Endothelial cell of umbilical vein (primary cell): ENCODE measurements at regions not wholly inside any gene's neighbourhood (a gene's known extent, or its start where the extent isn't known, plus 50 kb on each side); places are given as distances from the start of the nearest gene placed in this dataset.

Experiments
- BruUV-seq: library from RNA; stranded (reverse); fragments of 400-500 nt; replicated peaks from 2 replicates; lab custom pipeline; 2021; lab: Mats Ljungman, UMichigan
- CTCF ChIA-PET: fragments of 300-600, 350-600 bp; sonication (Branson Sonifier 250); formaldehyde crosslinking; loops from one replicate; lab custom pipeline; 2021; ENCODE audit warnings: antibody characterized with exemption, inconsistent platforms; lab: Charles Lee
- POLR2A ChIA-PET: fragments of 300-600, 350-600 bp; sonication (Branson Sonifier 250); formaldehyde crosslinking; loops from one replicate; lab custom pipeline; 2021; ENCODE audit warnings: antibody characterized with exemption, inconsistent platforms; lab: Charles Lee
- DNase-seq: peaks from one replicate; pipeline ENCODE4 v3.0.0-alpha.2; 2011; ENCODE audit warnings: low read depth, low spot score
- FAIRE-seq: peaks from 2 replicates; lab custom pipeline; 2011; peaks lifted over from hg19 to GRCh38; lab: Jason Lieb, UNC
- H2AFZ ChIP-seq: 2 replicates; pipeline ENCODE4 v1.6.0; 2012; ENCODE audit warnings: low read depth, low read length, control low read depth, inconsistent platforms
- H3K27ac ChIP-seq: 2 replicates; pipeline ENCODE4 v1.5.1; 2011; ENCODE audit warnings: low read depth, mild to moderate bottlenecking, control low read depth, low read length, moderate library complexity; ENCODE audit not compliant: insufficient read depth
- H3K27me3 ChIP-seq, 2 experiments: 2 replicates each; pipeline versions ENCODE4 v1.6.0 to v1.6.1; 2011; ENCODE audit warnings: low read length in 2 of 2, mixed read lengths in 1 of 2; ENCODE audit not compliant: control insufficient read depth in 2 of 2, insufficient read depth in 2 of 2
- H3K36me3 ChIP-seq, 2 experiments: 2 replicates in 1 of 2; 3 replicates in 1 of 2; pipeline ENCODE4 v1.5.1; 2011; ENCODE audit warnings: low read length in 2 of 2, mild to moderate bottlenecking in 1 of 2, moderate library complexity in 1 of 2; ENCODE audit not compliant: control insufficient read depth in 2 of 2, insufficient read depth in 2 of 2; ENCODE audit errors: extremely low read depth in 1 of 2
- H3K4me1 ChIP-seq: 3 replicates; pipeline ENCODE4 v1.5.1; 2011; ENCODE audit warnings: mild to moderate bottlenecking, low read length; ENCODE audit not compliant: control insufficient read depth, insufficient read depth; ENCODE audit errors: extremely low read depth
- H3K4me2 ChIP-seq: 2 replicates; pipeline ENCODE4 v1.6.1; 2011; ENCODE audit warnings: low read length, control low read depth, mixed read lengths; ENCODE audit not compliant: insufficient read depth
- H3K4me3 ChIP-seq, 3 experiments: fragments of 200-600 bp in 1 of 3; sonication (generic), shearing (Covaris generic) in 1 of 3; replicated peaks in 1 of 3; 2 replicates each; pipeline ENCODE4 v1.5.1; 2011 to 2016; ENCODE audit warnings: control low read depth in 3 of 3, low read length in 3 of 3, mild to moderate bottlenecking in 2 of 3, inconsistent platforms in 1 of 3, low read depth in 1 of 3, moderate library complexity in 1 of 3; ENCODE audit not compliant: insufficient read depth in 1 of 3
- H3K79me2 ChIP-seq: 2 replicates; pipeline ENCODE4 v1.6.0; 2012; ENCODE audit warnings: low read length, inconsistent platforms; ENCODE audit not compliant: control insufficient read depth, insufficient read depth
- H3K9ac ChIP-seq: replicated peaks from 2 replicates; pipeline ENCODE3; 2011; ENCODE audit warnings: low read length, control low read depth; ENCODE audit not compliant: insufficient read depth; ENCODE audit errors: extremely low read depth
- H3K9me1 ChIP-seq: replicated peaks from 3 replicates; pipeline ENCODE4 v1.6.0; 2011; ENCODE audit warnings: mild to moderate bottlenecking, low read length; ENCODE audit not compliant: control insufficient read depth, insufficient read depth; ENCODE audit errors: extremely low read depth
- H3K9me3 ChIP-seq: replicated peaks from 2 replicates; pipeline ENCODE4 v1.5.1; 2012; ENCODE audit warnings: low read length, inconsistent platforms; ENCODE audit not compliant: control insufficient read depth, insufficient read depth
- H4K20me1 ChIP-seq: replicated peaks from 2 replicates; pipeline ENCODE3; 2011; ENCODE audit warnings: mild to moderate bottlenecking, low read length; ENCODE audit not compliant: control insufficient read depth, insufficient read depth; ENCODE audit errors: extremely low read depth
- EZH2 ChIP-seq: IDR thresholded peaks from 2 replicates; pipeline ENCODE4 v1.6.1; 2012; ENCODE audit warnings: borderline replicate concordance, low read depth, mild to moderate bottlenecking, moderate library complexity, low read length, inconsistent platforms; ENCODE audit not compliant: severe bottlenecking
- FOS ChIP-seq: IDR thresholded peaks from 2 replicates; pipeline ENCODE4 v1.6.1; 2011; ENCODE audit warnings: mild to moderate bottlenecking, low read length, moderate library complexity, borderline replicate concordance; ENCODE audit not compliant: insufficient read depth
- GATA2 ChIP-seq: IDR thresholded peaks from 2 replicates; pipeline ENCODE4 v1.7.0; 2011; ENCODE audit warnings: low read depth, mild to moderate bottlenecking, moderate library complexity, mixed read lengths, low read length; ENCODE audit not compliant: insufficient read length, insufficient read depth
- JUN ChIP-seq: IDR thresholded peaks from 2 replicates; pipeline ENCODE4 v1.6.1; 2011; ENCODE audit warnings: borderline replicate concordance, low read depth; ENCODE audit not compliant: insufficient read length, insufficient read depth
- MYC ChIP-seq: IDR thresholded peaks from one replicate; pipeline ENCODE4 v1.6.1; 2011; ENCODE audit warnings: mild to moderate bottlenecking, low read depth, low read length
- POLR2A ChIP-seq: IDR thresholded peaks from 2 replicates; pipeline ENCODE4 v1.6.1; 2012; ENCODE audit warnings: low read depth, mild to moderate bottlenecking, control low read depth, low read length
- POLR2AphosphoS5 ChIP-seq: IDR thresholded peaks from 2 replicates; pipeline ENCODE4 v1.6.1; 2012; ENCODE audit warnings: low read depth, mild to moderate bottlenecking, control low read depth, low read length, moderate library complexity; ENCODE audit not compliant: insufficient read depth
- dilution Hi-C: fragments of 300-500 bp; cut with MboI; formaldehyde crosslinking; loops from one replicate; pipeline ENCODE4 v1.15.0; 2019; ENCODE audit warnings: low sequenced_read_pairs; ENCODE audit not compliant: extremely low pct_ligation_motif_present
- intact Hi-C: fragments of 100-400 bp; cut with micrococcal nuclease; formaldehyde crosslinking; loops from one replicate; pipeline ENCODE4 v1.10.0; 2022
- TF ChIP-seq, protein P1 (sequence below), 2 donors: IDR thresholded peaks; 1 replicate in 1 of 2; 2 replicates in 1 of 2; pipeline ENCODE4 v1.5.1; 2011; ENCODE audit warnings: low read length in 2 of 2, mild to moderate bottlenecking in 2 of 2, moderate library complexity in 2 of 2, control low read depth in 1 of 2, inconsistent platforms in 1 of 2, low read depth in 1 of 2; ENCODE audit not compliant: insufficient read depth in 1 of 2; ENCODE audit errors: extremely low read depth in 1 of 2
- TF ChIP-seq, protein P2 (sequence below): IDR thresholded peaks from 2 replicates; pipeline ENCODE4 v1.6.1; 2011; ENCODE audit not compliant: insufficient read depth, insufficient read length

DNA sequence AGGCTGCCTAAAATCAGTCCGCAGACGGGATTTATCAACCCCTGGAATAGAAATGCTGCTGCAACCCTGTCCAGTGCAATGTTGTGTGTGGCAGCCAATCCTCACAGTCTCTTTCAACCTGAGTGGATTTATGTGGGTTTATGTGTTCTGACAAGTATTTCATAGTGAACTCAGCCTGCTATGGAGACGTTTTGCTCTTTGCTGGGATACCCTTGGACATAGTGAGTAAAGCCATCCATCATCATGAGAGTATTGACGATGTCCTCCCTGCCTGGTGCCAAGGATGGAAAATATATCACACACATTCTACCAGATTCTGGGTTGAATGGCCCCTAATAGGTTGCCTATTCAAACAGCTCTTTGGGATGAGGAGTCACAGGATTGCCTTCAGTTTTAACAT, 219.1 kb downstream of the SOCS6 start:
- H3K4me1 ChIP-seq, result no peaks in the 10 kb centered on the region
- no peak overlapping the region for H2AFZ ChIP-seq
- dilution Hi-C loops, result no loop called here
- no TSS peak for BruUV-seq
- no peak overlapping the region for H3K9ac ChIP-seq
- no peaks in the 10 kb centered on the region for H3K9me1 ChIP-seq
- intact Hi-C loops, result no loop called here
- no peaks in the 10 kb centered on the region for H3K27me3 ChIP-seq
- H3K4me3 ChIP-seq, result no peak overlapping the region
- TF ChIP-seq JUN, result no peak
- TF ChIP-seq, protein P1, sequence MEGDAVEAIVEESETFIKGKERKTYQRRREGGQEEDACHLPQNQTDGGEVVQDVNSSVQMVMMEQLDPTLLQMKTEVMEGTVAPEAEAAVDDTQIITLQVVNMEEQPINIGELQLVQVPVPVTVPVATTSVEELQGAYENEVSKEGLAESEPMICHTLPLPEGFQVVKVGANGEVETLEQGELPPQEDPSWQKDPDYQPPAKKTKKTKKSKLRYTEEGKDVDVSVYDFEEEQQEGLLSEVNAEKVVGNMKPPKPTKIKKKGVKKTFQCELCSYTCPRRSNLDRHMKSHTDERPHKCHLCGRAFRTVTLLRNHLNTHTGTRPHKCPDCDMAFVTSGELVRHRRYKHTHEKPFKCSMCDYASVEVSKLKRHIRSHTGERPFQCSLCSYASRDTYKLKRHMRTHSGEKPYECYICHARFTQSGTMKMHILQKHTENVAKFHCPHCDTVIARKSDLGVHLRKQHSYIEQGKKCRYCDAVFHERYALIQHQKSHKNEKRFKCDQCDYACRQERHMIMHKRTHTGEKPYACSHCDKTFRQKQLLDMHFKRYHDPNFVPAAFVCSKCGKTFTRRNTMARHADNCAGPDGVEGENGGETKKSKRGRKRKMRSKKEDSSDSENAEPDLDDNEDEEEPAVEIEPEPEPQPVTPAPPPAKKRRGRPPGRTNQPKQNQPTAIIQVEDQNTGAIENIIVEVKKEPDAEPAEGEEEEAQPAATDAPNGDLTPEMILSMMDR (IDR thresholded peaks at IDR 0.05; ENCODE audit: extremely low read depth in 1 of 2, insufficient read depth in 1 of 2, low read depth in 1 of 2, low read length in 2 of 2), result no peak
- no peak for TF ChIP-seq EZH2
- no peak for TF ChIP-seq GATA2
- no peak for TF ChIP-seq MYC
- no peak for TF ChIP-seq POLR2AphosphoS5
- no peak for TF ChIP-seq FOS
- TF ChIP-seq, protein P2, sequence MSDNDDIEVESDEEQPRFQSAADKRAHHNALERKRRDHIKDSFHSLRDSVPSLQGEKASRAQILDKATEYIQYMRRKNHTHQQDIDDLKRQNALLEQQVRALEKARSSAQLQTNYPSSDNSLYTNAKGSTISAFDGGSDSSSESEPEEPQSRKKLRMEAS, result no peak
- TF ChIP-seq POLR2A, result no peak
- no peaks in the 10 kb centered on the region for H3K79me2 ChIP-seq
- no peaks in the 10 kb centered on the region for H3K36me3 ChIP-seq
- no peaks in the 10 kb centered on the region for H4K20me1 ChIP-seq
- CTCF ChIA-PET, result interaction anchor here (1.2 kb wide), 1 partner anchor 17 kb away, joined by 4 read pairs; no protein-coding TSS in a partner anchor
- no peak overlapping the region for H3K4me2 ChIP-seq
- no peaks in the 10 kb centered on the region for H3K9me3 ChIP-seq
- POLR2A ChIA-PET, result no interaction called here
- FAIRE-seq (no peak), DNase-seq (no peak)
- H3K27ac ChIP-seq, result no peak overlapping the region
